Tongue (tissue), 1 donor: ENCODE measurements at regions not wholly inside any gene's neighbourhood (a gene's known extent, or its start where the extent isn't known, plus 50 kb on each side); places are given as distances from the start of the nearest gene placed in this dataset.

Experiments
- DNase-seq: peaks from one replicate; pipeline ENCODE4 v3.0.0-alpha.2; 2015

- DNase-seq: no peak
These were observed 637.8 kb upstream of the PKDCC start for GRCh38 chr2:41410011-41410410.

GRCh38 chr2:41413813-41414485, 633.9 kb upstream of the PKDCC start:
- DNase-seq: no peak

- DNase-seq: no peak
These were observed 633.2 kb upstream of the PKDCC start for GRCh38 chr2:41414486-41415230.

- DNase-seq: no peak
These were observed 630.3 kb upstream of the PKDCC start for GRCh38 chr2:41417511-41417910.

- no peak for DNase-seq
These were observed 627.6 kb upstream of the PKDCC start for GRCh38 chr2:41420219-41420618.

GRCh38 chr2:41420872-41421271, 626.9 kb upstream of the PKDCC start:
- DNase-seq: no peak

GRCh38 chr2:41431756-41432155, 616.1 kb upstream of the PKDCC start:
- DNase-seq: no peak

GRCh38 chr2:41432459-41432858, 615.4 kb upstream of the PKDCC start:
- DNase-seq: no peak

- DNase-seq: no peak
These were observed 612.8 kb upstream of the PKDCC start for GRCh38 chr2:41434991-41435390.

GRCh38 chr2:41441958-41442357, 605.9 kb upstream of the PKDCC start:
- DNase-seq: no peak

GRCh38 chr2:41445865-41446264, 602.0 kb upstream of the PKDCC start:
- no peak for DNase-seq

- DNase-seq: no peak
These were observed 601.6 kb upstream of the PKDCC start for GRCh38 chr2:41446266-41446665.

GRCh38 chr2:41448221-41448620, 599.6 kb upstream of the PKDCC start:
- DNase-seq: no peak

- DNase-seq: no peak
These were observed 590.8 kb upstream of the PKDCC start for GRCh38 chr2:41457026-41457425.

GRCh38 chr2:41460661-41461060, 587.2 kb upstream of the PKDCC start:
- DNase-seq: peak; percentile 5

GRCh38 chr2:41464395-41464794, 583.4 kb upstream of the PKDCC start:
- no peak for DNase-seq

GRCh38 chr2:41475959-41476358, 571.9 kb upstream of the PKDCC start:
- no peak for DNase-seq

GRCh38 chr2:41482659-41483058, 565.2 kb upstream of the PKDCC start:
- DNase-seq: no peak

- no peak for DNase-seq
These were observed 564.6 kb upstream of the PKDCC start for GRCh38 chr2:41483226-41483625.

GRCh38 chr2:41483982-41484857, 563.6 kb upstream of the PKDCC start:
- DNase-seq: no peak

GRCh38 chr2:41484858-41485234, 563.0 kb upstream of the PKDCC start:
- DNase-seq: no peak

GRCh38 chr2:41486948-41487347, 560.9 kb upstream of the PKDCC start:
- no peak for DNase-seq

GRCh38 chr2:41488888-41489287, 558.9 kb upstream of the PKDCC start:
- DNase-seq: no peak
